T47D (cell line): ENCODE measurements at regions not wholly inside any gene's neighbourhood (a gene's known extent, or its start where the extent isn't known, plus 50 kb on each side); places are given as distances from the start of the nearest gene placed in this dataset.

ENCODE experiments used
- DNase-seq, 2 experiments: peaks; one replicate each; pipeline versions ENCODE4 v3.0.0 to v3.0.0-alpha.2; 2011 to 2012; ENCODE audit warnings: low read depth in 1 of 2, low spot score in 1 of 2
- JUND ChIP-seq: IDR thresholded peaks from 2 replicates; pipeline ENCODE4 v1.6.1; 2012; ENCODE audit warnings: low read depth
- in situ Hi-C: cut with HindIII; loops from 2 replicates; pipeline ENCODE4 v1.10.0; 2016; ENCODE audit warnings: low sequenced_read_pairs, low pct_unique_long_range_greater_than_20kb

DNA sequence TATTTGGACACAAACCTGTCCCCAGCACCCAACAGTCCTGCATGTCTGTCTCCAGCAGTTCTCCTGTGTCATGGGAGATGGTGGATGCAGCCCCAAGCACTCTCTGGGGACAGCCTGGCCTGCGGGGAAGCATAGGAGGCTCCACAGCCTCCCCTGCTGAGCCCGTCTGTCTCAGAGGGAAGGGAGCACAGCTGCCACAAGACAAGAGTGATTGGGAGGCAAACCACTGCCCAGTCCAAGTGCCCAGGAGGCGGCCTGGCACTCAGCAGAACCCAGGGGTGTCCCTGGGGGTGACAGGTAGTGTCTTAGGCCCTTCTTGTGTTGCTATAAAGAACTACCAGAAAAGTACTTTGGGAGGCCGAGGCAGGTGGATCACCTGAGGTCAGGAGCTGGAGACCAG is 211.2 kb upstream of the MYT1L start:
- no peak for TF ChIP-seq JUND
- in situ Hi-C loops, result no loop called here
- no peak for DNase-seq

DNA sequence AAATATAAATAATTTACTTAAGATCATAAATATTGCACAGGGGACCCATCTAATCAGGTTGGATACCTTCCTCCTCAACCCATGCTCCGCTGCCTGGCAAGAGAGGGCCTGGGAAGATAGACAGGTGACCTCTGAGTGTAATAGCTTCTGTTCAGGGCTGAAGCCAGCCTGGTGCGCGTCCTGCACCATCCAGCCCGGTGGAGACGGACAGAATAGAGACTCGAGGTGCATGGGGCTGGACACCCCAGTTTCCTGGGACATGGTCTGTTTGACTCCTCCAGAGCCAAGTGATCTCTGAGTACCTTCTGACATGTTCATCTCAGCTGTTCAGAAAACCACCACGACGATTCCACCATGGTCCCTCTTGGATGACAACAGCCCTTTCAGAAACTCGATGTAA is 209.3 kb upstream of the MYT1L start:
- in situ Hi-C loops, result no loop called here
- no peak for TF ChIP-seq JUND
- no peak for DNase-seq

DNA sequence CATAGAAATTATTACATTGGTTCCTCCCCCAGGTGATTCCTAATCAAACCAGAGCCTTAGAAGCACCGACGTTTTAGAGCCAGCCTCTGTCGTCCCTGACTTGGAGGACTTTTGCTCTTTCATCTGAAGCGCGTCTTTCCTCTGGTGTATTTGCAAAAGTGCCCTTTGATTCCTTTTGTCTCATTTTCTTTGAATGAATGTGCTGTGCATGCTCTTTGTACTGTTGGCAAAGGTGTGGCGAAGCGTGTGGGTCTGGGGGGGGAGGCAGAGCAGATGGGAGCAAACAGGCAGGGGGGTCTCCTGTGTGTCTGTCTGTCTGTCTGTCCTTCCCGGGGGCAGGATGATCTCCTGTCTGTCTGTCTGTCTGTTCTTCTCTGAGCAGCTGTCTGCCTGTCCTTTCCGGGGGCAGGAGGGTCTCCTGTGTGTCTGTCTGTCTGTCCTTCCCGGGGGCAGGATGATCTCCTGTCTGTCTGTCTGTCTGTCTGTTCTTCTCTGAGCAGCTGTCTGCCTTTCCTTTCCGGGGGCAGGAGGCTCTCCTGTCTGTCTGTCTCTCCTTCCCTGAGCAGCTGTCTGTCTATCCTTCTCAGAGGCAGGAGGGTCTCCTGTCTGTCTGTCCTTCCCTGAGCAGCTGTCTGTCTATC is 205.5 kb upstream of the MYT1L start:
- in situ Hi-C loops, result no loop called here
- DNase-seq, result no peak
- no peak for TF ChIP-seq JUND

DNA sequence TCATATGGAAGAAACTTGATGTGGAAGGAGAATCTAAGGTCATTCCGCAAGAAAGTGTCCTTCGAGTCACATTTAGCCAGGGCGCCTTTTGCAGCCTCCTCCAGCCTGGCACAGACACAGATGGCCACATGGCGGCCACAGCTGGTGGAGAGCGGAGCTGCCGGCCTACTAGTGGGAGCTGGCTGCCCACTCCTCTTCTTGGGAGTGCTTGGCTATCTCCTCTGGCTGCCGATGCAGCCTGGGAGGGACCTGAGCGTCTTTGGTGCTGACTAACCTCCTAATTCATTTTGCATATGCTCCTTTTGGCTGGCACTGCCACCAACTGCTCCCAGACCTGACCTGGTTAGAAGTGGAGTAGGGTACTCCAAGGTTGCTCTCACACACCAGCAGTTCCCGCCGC is 199.3 kb upstream of the MYT1L start:
- no peak for TF ChIP-seq JUND
- in situ Hi-C loops, result no loop called here
- no peak for DNase-seq

DNA sequence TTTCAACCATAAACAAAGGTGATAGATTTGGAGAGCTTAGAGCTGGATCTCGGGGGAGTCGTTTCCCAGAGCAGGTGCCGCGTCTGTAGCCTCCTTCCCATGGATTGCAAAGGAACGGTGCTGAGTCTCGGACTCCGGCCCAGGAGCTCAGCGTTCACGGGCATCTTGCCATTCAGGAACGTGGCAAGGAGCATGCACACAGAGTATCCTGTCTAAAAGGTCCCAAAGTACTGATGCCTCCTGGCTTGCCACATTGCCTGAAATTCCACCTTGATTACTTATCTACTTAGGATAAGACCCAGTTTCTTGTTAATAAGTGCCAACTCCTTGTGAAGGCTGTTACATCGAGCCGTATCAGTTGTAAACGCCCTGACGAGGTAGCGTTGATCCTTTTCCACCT is 197.8 kb upstream of the MYT1L start:
- in situ Hi-C loops, result no loop called here
- DNase-seq, result no peak
- no peak for TF ChIP-seq JUND

DNA sequence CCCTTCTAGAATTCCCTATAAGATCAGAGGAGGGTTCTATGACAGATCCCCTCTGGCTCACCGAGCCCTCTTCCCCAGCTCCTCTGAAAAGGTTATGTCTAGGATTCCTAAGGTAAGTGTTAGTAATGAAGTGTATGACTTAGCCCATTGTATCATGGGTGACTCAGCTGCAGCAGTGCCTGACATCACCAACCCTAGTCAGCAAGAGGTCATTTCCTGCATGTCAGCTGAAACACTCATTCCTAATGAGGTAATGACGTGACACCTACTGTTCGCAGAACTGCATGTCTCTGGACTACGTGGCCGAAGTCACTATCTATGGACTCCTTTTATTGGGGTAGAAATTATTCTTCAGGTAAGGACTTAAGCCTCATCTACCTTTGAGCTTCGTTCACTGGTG is 196.1 kb upstream of the MYT1L start:
- no peak for DNase-seq
- no peak for TF ChIP-seq JUND
- in situ Hi-C loops, result no loop called here

DNA sequence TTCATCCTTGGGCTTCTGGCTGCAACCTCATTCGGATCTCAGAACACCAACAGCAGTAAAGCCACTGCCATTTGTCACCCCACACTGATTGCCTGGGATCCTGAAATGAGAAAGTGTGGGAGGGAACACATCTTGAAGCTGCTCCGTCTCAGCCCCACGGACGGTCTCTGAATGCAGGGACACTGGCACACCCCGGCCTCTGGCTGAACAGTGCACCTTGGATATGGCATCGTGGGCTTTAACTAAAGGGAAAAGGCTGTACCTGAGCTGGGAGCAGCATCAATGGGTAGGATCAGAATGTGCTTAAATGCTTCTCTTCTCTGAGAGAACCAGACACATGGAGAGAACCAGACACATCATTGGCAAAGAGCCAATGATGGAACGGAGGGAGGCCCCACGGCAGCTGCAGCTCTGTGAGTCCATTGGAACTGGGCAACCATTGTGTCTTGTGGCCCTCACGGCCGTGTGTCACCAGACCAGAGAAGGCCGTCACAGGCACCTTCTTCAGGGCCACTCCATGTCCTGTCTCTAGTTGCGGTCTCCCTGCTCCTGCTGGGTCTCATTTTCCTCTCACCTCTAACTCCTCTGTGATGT is 193.4 kb upstream of the MYT1L start:
- in situ Hi-C loops, result no loop called here
- TF ChIP-seq JUND, result no peak
- DNase-seq, result no peak

DNA sequence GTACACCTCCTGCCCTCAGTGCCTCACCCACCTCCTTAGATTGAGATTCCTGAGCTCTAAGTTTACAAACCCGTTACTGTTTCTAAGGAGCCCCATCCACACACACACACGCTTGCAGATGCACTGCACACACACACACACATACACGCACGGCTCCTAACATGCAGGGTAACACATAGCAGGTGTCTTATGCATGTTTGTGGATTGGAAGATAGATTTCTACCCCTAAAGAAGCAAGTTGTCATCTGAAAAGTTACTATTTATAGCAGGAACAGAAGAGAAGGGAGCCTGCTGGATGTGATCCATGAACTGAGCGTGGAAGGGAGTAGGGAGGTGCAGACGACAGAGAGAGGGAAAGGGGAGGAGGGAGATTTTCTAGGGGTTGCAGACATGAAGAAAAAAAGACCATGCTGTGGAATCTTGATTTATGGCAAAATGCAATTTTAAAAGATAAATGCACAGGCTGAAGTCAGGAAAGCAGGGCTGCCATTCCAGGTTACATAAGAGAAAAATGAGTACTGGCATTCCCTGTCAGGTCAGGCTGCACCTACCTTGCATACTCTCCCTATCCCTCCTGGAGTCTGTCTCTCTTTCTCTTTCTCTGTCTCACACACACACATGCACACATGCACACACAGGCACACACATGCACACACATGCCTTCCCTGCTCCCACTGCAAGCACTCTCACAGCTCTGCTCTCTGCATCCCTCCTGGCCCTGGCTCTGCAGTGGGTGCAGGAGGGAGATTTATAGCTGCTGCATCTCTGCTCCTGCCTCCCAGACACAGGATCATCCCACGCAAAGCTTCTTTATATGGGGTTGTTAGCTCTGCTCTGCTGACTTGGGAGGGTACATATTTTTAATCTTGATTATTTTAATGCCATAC is 192.6 kb upstream of the MYT1L start:
- no peak for DNase-seq
- TF ChIP-seq JUND, result no peak
- in situ Hi-C loops, result no loop called here

DNA sequence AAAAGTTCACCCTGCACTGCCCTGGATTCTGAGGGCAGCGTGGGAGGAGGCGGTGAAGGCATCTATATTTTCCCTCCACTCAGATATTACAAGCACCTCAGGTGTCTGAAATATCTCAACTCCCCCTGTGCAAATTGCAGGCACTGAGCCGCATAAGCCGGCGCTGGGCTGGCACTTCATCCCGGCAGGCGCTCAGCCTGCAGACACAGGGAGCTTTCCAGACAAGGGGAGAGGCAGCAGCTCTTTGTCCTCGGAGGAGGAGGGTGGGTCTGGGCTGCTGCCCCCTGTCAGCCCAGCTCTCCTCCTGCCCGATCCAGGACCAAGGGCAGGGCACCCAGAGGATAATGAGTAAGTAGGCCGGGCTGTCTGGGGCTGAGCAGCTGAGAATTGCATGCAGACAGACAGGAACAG is 189.3 kb upstream of the MYT1L start:
- in situ Hi-C loops, result no loop called here

DNA sequence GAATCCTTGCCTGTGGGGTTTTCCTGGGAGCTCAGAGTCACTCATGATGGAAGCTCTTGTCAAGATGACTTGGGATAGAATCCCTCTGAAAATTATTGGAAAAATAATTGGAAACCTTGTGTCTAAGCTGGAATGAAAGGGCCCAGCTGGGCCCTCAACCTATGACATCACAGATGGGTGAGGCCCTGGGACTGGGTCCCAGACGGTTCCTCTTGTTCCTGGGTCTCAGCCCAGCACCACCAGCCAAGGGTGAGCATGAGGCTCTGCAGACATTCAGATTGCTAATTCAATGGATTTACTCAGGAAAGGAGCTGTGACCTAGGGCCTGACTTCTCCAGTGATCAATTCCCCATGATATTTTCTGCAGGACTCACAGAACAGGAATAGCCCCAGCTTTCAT is 188.3 kb upstream of the MYT1L start:
- TF ChIP-seq JUND, result no peak
- DNase-seq, result no peak
- in situ Hi-C loops, result no loop called here

More for the DNA sequence above, 189.3 kb upstream of the MYT1L start:
- no peak for TF ChIP-seq JUND
- DNase-seq, result no peak

DNA sequence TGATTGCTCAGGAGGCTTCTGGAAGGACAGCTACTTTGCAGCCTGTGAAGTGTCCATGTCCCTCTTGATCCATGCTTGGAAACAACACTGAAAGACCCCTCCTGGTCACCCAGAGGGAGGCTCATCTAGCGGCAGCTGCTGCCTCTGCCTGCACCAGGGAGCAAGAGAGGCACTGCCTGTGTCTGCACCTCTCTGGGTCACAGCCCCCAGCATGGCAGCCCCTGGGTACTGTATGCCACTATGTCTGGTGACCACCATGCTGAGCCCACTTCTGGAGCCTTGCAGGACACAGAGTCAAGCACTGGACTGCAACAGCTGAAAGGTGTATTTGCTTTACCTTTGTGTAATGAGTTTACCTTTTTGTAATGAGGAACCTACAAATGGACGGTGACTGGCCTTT is 186.3 kb upstream of the MYT1L start:
- TF ChIP-seq JUND, result no peak
- DNase-seq, result no peak
- in situ Hi-C loops, result no loop called here

DNA sequence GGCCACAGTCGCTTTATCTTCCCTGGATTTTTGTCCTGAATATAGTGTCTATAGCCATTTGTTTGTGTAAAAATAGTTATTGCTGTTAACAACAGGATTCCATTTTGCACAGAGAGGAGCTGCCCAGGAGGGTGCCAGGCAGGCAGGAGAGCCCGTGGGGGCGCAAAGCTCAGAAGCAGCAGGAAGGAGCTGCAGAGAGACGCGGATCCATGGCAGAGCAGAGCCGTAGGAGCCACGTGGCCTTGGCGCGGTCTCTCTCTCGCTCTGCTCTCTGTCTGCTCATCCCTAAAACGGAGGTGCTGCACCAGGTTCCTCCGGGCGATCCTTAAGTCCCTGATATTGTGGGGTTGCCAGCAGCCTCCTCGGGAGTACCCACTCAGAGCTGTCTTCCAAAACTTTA is 185.3 kb upstream of the MYT1L start:
- in situ Hi-C loops, result no loop called here
- no peak for DNase-seq
- TF ChIP-seq JUND, result no peak

DNA sequence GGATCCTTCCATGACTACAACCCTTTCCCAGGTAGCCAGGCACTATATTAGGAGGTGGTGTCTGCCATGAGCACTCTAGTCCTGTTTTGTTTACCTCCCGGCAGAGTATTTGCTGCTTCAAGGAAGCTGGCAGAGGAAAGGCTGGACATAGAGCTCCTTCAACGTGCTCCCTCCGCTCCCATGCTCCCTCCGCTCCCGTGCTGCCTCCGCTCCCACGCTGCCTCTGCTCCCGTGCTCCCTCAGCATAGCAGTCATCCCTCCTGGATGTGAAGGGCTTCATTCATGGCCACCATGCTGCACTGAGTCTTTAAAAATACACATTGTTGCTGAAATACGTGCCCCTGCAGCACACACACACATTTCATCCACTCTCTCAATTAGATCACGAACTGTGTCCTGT is 181.9 kb upstream of the MYT1L start:
- TF ChIP-seq JUND, result no peak
- no peak for DNase-seq
- in situ Hi-C loops, result no loop called here
